Islet of Langerhans (tissue), 1 donor: ENCODE measurements at regions not wholly inside any gene's neighbourhood (a gene's known extent, or its start where the extent isn't known, plus 50 kb on each side); places are given as distances from the start of the nearest gene placed in this dataset.
"Not testable (repeated sequence)": the region's sequence is repeated elsewhere in the genome, so short reads cannot be mapped to it uniquely, and the experiment has no call there.

ENCODE experiments used
- FAIRE-seq: peaks from one replicate; lab custom pipeline; 2011; peaks lifted over from hg19 to GRCh38; lab: Jason Lieb, UNC

DNA sequence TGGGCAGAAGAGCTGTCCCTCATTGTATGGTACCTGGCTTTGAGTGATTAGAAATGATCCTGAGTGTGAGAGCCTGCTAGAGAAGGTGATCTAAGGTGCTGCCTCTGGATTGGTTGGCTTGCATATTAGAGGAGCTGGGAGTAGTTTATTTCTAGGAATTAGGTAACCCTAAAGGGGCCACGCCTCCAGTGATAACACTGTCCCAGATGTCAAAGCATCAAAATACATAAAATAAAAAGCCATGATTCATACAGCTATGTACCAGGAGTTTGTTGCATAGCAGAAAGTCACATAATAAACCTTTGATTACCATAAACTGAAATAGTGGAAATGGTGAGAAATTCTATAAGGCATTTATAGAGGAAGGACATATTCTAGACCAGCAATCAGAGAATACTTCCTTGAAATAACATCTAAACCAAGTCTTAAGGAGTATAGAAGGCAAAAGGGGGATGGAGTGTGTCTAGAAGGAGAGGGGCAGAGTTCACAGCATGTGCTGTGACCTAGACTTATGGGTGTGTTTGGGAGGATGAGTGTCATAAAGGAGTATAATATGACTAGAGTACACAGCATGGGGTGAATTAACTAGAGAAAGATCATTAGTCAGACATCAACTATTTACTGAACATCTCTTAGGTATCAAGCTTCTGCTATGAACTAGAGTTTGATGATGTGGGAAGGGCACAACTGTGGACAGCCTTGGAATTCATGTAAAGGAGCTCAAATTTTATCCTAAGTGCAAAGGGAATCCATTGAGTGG is 686.4 kb downstream of the GALC start:
- no peak for FAIRE-seq

DNA sequence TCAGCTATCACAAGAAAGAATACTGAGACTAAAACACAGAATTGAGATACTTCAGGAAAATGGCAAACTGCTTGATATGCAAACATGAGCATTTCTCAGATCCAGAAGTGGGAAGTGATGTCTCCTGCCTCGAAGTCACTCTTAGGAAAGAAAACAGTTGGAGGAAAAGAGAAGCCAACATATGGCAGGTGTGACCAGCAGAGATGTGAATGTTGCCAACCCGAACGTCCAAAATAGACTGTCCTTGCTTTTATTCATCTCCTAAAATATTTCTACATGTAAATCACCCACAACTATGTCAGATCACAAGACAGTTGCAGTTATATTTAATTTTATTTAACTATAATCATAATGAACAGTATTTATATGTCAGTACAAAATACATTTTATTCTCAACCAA is 687.6 kb downstream of the GALC start:
- FAIRE-seq: no peak

DNA sequence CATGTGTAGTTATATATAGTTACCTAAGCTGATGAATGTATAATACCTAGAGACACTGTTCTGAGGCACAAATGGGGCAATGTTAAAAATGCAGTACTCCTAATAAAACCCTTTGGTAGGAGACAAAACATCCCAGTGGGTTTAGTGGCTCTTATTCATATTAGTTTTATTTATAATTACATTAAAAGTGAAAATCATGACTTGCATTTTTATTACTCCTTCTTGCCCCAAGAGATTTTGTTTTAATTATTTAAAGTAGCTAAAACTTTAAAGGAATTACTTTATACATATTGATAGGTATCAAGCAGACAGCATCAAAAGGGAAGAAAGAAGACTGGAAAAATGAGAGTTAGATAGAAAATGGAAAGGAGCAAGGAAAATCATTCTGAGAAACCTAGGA is 688.6 kb downstream of the GALC start:
- no peak for FAIRE-seq

DNA sequence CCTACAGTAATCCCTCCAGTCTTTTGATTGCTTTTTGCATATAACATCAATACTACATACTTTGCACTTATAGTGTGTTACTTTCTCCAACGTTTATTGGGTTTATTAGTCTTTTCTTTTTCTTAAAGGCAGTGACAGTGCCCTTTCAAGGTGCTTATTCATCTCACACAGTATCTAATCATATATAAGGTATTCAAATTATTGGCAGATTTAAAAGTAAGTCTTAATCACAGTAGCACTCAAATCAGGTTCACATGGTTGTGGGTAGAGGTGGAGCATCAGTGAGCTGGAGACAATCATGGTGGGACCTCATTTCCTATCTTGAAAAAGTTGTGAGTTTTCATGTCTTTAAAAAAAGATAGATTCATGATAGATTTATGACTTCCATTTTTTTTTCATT is 706.2 kb downstream of the GALC start:
- no peak for FAIRE-seq

DNA sequence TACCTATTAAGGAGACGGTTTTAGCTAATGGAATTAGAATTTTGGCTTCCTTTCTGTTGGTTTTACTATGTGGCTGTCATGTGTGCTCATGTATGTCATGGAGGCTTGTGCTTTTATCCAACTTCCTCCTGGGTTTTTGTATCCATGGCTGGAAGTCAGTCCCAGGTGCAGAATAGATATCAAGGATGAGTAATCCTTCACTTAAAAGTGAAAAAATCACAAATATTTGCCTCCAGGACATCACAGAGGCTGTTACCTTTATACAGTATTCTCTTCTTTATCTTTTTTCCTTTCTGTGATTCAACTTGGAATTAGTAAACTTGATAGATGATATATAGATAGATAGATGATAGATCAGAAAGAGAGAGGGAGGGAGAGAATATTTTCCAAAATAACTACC is 706.8 kb downstream of the GALC start:
- no peak for FAIRE-seq

DNA sequence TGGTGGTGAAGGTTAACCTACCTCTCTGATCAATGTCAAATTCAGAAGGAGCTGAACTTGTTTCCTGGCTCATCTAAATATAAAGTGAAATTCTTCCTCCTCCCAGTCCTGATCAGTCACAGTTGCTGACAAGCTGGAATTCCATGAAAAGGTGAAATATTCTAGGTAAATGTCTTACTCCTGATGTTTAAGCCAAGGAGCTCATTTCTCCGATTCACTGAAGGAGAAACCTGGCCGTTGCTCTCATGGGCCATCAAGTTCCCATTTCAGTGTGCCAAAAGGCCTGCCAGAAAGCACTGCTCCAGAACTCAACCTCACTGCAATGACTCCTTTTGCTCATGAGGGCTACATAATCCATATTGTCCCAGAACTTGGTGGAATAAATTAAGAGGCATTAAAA is 707.5 kb downstream of the GALC start:
- FAIRE-seq: no peak

DNA sequence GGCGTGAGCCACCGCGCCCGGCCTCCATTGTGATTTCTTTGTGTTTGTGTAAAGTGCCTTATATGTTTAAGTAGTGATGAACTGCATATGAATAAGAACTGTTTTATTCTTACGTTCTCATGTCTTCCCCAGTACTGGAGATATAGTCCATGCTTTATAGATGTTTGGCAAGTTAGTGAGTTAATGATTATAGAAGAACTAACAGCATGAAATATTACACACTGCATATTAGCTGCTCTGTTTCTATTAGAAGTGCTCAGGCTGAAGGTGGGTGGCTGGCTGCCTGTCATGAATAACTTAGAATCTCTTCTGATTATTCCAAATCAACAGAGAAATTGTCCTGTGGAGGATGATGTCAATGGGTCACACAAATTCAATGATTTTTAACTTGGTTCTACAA is 709.4 kb downstream of the GALC start:
- no peak for FAIRE-seq

DNA sequence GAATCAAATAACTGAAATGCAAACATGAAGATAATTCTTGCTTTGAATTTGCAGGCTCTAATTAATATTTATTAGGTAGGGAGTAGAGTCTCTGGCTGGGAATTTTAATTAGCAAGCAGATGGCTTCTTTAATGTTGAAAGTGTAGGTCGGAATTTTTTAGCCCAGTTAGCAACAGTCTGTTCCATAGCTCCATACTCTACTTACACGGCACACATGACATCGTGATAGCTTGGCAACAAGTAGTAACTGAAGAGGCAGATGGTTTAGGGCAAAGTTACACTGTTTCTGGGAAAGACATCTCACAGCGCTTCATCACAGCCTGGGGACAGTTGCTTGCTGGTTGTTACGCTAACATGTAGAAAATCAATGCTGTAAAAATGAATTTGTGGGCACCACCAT is 710.7 kb downstream of the GALC start:
- FAIRE-seq: no peak

DNA sequence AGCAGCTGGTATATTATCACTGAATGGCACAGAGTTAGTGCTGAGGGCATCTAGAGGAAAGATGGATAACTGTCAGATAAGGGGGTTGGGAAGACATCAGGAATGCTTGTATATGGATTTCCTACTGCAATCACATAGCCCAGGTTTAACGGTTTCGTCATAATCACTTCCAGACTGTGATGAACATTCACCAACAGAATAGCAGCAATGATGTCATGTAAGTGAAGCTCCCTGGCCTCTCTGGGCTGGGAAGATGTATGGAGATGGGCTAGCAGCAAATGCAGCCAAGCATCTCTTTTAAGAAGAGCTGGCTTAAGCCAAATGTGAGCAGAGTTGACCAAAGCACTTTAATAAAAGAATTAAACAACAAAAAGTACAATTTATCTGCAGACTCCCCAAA is 714.6 kb downstream of the GALC start:
- no peak for FAIRE-seq

DNA sequence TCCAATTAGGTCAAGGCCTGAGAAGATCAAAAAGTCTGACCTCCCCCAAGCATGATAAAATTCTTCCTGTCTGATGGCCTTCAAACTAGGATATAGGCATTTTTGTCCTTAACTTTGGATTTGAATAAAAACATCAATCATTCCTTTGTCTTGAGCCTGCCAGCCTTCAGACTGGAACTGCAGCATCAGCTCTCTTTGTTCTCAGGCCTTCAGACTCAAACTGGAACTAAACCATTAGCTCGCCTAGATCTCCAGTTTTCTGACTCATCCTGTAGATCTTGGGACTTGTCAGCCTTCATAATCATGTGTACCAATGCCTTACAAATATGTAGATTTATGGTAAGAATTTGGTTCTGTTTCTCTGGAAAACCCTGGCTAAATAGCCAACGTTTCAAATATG is 721.7 kb downstream of the GALC start:
- no peak for FAIRE-seq

DNA sequence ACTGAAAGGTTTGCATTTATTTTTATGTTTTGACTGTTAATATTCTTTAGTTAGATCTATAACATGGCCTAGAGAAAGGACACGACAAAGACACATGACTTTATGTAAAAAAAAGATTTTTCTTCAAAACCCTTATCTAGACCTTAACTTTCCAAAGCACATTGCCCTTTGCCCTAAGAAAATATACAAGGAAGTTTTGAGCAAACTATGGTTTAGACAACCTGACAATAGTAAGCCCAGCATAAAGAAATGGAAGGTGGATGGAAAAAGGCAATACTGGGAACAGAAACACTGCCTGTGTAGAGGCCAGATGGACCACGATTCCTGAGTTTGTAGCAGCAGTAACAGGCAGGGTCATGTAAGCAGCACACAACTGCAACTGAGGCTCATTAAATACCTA is 724.0 kb downstream of the GALC start:
- no peak for FAIRE-seq

DNA sequence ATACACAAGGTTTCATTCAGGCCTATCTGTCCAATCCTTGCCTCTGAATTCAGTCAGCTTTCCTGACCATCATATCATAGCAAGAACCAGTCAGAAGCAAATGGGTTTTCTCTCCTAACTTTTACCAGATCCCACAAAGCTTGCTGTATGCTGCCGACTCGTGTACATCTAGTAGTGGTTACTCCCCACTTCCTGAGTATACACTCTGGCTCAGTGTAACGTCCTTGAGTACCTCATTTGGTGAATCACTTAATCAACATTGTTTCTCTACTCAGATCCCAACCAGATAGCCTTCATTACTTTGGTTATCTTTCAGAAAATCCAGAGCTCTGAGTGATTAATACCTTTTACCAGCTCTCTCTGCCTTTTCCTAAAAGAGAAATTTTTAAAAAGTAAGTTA is 728.2 kb downstream of the GALC start:
- no peak for FAIRE-seq

DNA sequence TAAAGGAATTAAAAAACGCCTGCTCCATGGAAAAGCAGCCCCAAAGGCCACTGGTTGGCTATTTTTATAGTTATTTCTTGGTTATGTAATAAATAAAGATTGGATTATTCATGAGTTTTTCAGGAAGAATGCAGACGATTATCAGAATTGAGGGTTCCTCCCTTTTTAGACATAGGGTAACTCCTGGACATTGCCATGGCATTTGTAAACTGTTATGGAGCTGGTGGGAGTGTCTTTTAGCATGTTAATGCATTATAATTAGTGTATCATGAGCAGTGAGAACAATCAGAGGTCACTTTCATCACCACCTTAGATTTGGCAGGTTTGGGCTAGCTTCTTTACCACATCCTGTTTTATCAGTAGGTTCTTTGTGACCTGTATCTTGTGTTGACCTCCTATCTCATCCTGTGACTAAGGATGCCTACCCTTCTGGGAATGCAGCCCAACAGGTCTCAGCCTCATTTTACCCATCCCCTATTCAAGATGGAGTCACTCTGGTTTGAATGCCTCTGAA is 728.7 kb downstream of the GALC start:
- FAIRE-seq: no peak

DNA sequence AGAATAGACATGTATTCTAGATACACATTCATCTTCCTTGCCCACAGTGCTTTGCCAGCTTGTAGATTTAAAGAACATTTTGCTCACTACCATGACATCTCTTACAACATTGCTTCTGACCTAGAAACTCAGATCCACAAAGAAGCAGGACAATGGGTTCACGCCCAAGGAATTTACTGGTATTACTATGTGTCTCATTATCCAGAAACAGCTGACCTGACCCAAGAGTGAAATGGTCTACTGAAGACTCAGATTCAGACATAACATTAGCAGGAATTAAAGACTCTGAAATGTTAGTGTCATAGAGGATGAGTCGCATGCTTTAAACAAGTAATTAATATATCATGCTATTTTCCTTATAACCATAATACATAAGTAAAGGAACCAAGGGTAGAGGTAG is 731.4 kb downstream of the GALC start:
- FAIRE-seq: no peak

DNA sequence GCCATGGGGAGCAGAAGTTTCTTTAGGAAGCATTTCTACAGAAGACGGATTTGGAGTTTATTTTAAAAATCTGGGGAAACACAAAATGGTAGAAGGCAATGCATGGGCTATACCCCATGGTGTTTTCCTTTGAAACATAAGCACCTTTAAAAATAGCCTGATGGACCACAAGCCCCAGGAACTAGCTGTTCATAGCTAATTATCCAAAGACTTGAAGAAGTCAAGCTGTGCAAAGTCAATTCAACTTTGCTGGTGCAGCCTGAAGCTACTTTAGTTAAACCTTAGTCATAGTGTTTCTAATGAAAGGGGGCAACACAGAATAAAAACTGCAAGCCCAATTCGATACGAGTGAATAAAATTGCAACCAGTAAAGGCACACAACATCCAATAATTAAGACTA is 732.5 kb downstream of the GALC start:
- FAIRE-seq: no peak

DNA sequence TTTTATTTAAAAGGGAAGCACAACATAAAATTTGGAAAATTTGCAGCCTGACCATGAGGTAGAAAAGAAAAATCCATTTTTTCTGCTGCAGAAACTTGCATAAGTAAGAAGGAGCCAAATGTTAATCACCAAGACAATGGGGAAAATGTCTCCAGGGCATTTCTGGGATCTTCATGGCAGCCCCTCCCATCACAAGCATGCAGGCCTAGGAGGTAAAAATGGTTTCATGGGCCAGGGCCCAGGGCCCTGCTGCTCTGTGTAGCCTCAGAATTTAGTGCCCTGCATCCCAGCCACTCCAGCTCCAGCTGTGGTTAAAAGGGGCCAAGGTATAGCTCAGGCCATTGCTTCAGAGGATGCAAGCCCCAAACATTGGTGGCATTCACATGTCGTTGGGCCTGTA is 735.6 kb downstream of the GALC start:
- FAIRE-seq: no peak

DNA sequence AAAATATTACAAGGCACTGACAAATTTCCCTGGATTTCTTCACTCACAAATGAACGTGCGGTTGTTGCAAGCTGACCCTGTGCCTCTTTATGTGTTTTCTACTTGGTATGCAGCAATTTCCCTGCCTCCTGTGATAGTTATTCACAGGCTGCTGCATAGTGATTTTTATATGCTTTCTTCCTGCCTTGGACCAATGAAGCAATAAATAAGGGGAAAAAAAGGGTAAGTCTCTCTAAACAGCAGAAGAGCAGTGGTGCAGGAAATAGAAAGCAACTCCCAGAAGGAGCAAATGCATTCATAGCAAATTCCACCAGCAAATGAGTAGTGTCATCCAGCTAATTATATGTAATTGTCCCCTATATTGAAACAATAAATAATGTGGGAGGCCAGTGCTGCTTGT is 737.9 kb downstream of the GALC start:
- no peak for FAIRE-seq

DNA sequence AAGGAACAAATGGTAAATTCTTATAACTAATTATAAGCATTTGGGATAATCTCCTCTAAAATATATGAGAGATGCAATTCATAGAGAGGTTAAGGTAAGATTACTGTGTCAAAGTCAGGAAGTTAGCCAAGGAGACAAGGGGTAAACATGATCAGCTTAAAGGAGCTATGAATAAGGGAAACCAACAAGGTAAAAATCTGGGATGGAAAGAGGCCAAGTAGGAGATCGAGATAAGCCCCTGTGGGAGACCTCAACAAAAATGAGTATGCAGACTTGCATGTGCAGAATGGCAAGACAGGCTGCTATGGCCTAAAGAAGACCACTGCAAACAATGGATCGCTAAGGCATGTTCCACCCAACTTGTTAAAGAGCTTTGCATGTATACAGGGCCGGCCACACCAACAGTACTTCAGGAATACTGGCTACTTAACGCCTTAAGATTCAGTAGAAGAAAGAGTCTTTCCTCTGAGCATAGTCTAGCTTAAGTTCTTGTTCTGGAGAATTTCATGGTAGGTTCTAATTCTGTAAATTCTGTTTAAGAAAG is 738.6 kb downstream of the GALC start:
- no peak for FAIRE-seq

DNA sequence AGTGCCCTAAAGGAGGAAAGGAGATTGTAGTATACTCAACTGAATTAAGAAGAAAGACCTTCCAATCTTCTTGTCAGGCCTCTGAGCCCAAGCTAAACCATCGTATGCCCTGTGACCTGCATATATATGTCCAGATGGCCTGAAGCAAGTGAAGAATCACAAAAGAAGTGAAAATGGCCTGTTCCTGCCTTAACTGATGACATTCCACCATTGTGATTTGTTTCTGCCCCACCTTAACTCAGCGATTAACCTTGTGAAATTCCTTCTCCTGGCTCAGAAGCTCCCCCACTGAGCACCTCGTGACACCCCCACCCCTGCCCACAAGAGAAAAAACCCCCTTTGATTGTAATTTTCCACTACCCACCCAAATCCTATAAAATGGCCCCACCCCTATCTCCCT is 739.2 kb downstream of the GALC start:
- not testable (repeated sequence) for FAIRE-seq

DNA sequence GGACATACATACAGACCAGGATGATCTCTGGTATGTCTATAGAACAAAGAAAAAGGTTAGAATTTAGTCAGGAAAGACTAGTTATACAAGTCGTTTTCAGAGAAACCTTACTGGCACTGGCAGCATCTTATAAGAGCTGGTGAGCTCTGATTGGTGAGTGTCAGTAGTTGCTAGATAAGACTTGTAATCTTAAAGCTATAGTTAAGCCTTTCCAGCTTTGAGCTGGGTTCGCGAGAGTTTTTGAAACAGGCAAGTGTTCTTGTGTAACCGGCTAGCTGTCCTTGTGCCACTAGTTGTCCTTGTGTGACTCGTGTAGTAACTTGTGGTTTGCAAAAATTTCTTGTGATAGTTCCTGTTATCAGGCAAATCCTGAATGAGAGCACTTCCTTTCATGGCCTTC is 740.9 kb downstream of the GALC start:
- FAIRE-seq: no peak

DNA sequence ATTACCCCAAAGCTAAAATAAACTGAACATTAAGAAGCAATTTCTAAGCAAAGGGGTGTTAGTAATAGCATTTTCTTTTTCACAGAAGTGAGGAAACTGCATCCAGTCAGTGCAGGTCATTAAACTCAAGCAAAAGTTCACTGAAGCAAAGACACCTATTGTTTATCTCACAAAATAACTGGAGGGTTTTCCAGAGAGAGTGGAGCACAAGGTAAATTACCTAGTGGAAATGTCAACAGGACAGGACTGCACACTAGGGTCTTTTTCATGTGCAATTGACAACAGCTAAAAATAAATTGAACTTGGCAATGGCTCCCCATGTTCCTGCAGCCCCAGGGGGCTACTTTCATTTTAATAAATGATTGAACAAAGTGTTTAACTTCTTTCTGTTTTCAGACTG is 742.0 kb downstream of the GALC start:
- FAIRE-seq: no peak

DNA sequence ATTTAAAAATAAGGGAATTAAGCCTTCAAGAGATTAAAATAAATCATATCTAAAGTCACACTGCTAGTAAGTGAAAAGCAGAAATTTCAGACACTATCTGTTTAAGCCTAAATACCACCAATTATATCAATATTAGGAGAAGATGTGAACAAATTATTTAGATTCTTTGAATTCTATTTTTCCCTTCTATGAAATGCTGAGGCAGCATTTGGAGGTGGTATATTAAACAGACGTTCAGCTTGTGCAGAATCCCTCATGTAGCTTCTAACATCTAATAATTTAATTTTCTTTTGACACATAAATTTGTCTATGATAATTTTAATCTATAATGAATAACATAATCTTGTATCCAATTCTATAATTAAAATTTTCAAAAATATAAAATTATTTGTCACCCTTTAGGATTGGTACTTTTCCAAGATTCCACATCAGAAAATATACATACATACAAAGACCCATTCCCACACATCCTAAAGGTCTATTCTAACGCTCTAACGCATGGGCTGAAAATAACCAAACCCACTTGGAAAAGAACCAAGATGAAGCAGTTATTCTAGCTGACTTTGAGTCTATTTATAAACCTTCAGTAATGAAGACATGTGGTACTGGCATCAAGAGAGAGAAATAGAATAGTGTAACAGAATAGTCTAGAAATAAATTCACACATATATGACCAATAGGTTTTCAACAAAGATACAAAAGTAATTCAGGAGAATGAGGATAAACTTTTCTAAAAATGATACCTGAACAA is 751.8 kb downstream of the GALC start:
- FAIRE-seq: no peak

DNA sequence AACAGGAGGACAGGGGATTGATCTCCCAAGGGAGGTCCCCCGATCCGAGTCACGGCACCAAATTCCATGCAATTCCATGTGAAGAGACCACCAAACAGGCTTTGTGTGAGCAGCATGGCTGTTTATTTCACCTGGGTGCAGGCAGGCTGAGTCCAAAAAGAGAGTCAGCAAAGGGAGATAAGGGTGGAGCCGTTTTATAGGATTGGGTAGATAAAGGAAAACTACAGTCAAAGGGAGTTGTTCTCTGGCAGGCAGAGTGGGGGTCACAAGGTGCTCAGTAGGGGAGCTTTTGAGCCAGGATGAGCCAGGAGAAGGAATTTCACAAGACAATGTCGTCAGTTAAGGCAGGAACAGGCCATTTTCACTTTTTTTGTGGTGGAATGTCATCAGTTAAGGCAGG is 752.7 kb downstream of the GALC start:
- not testable (repeated sequence) for FAIRE-seq
